GM23248 (cell line): ENCODE measurements at regions not wholly inside any gene's neighbourhood (a gene's known extent, or its start where the extent isn't known, plus 50 kb on each side); places are given as distances from the start of the nearest gene placed in this dataset.

ENCODE experiments used
- EZH2 ChIP-seq: fragments of 200-600 bp; sonication (generic); IDR thresholded peaks from 2 replicates; pipeline ENCODE4 v1.6.1; 2018; ENCODE audit warnings: antibody characterized with exemption, mild to moderate bottlenecking; ENCODE audit not compliant: insufficient read depth, poor library complexity, severe bottlenecking
- EZH2phosphoT487 ChIP-seq: fragments of 200-600 bp; sonication (generic); IDR thresholded peaks from 2 replicates; pipeline ENCODE4 v1.6.1; 2018; ENCODE audit warnings: antibody characterized with exemption, moderate library complexity, mild to moderate bottlenecking, low read depth; ENCODE audit not compliant: insufficient read depth

DNA sequence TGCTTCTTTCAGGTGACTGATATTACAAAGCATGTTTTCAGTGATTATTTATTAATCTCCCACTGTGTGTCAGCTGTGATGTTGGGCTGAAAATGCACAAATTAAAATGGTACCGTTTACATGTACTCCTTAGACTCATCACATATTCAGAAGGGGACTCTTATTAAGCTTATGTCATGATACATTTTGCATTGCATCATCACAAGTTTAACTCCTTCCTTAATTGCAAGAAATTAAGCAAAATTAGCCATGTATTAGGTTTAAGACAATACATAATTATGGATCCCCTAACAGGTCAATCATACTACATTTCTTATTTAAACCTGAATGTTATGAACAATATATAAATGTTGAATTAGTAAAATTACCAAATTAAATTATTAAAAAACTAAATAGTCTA, 899.1 kb downstream of the TMEM182 start:
- TF ChIP-seq EZH2 (no peak), EZH2phosphoT487 (no peak)
